GM19025 (cell line): ENCODE measurements at regions not wholly inside any gene's neighbourhood (a gene's known extent, or its start where the extent isn't known, plus 50 kb on each side); places are given as distances from the start of the nearest gene placed in this dataset.

ENCODE experiments used
- ATAC-seq: cut with Tn5 transposase; IDR thresholded peaks from one replicate; pipeline ENCODE4 v1.9.1; 2021; ENCODE audit warnings: mild to moderate bottlenecking, low read depth, moderate library complexity; ENCODE audit not compliant: unreplicated experiment

DNA sequence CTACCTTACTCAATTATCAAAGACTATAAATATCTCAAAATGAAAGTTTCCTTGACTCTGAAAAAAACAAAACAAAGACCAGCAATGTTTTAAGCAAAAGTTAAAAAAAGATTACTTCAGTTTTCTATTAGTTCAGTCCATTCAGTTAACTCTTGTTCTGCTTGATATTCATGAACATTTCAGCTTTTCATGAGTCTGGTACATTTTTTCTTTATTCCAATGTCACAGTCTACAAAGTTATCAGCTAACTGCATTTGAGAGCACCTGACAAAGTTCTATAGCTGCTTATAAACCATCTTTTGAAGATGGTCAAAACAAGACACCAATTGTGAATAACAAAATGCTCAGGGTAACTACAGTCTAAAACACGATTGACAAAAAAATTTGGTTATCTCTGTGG is 156.1 kb upstream of the NOX3 start:
- ATAC-seq = no peak

- no peak for ATAC-seq
Measured at GRCh38 chr6:155604991-155605390, 149.4 kb upstream of the NOX3 start.

DNA sequence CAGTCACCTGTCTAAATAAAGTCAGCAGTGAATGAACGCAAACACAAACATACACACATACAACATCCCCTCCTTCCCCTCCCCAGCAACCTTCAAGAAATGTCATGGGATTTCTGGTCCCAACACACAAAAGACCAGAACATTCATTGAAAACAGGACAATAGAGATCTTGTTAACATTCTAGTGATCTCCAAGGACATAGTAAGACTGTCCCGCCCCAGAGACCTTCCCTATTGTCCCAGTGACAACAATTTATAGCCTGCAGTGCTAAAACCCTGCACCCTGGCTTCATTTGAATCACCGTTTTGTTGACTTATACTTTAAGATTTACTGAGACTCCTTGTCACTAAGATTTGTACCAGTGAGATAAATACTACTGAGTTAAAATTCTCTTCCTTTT is 143.9 kb upstream of the NOX3 start:
- ATAC-seq = no peak

- ATAC-seq = no peak
Measured at GRCh38 chr6:155599160-155599559, 143.5 kb upstream of the NOX3 start.

DNA sequence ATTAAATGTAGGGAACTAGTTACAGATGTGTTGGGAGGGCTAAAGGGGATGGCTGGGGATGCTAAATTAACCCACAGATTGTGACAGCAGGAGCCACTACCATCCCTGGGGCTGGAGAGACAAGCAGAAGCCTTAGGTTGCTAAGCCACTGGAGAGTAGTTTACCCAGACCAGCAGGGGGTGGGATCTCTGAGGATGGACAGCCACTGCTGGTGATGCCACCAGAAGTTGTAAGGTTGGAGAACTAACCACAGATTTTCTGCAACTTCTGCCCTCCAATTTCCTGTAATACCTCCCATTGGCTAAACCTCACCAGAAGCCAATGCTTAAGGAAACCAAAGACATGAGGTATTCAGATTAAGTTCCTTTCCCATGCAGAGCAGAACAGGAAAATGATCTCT is 139.6 kb upstream of the NOX3 start:
- no peak for ATAC-seq

DNA sequence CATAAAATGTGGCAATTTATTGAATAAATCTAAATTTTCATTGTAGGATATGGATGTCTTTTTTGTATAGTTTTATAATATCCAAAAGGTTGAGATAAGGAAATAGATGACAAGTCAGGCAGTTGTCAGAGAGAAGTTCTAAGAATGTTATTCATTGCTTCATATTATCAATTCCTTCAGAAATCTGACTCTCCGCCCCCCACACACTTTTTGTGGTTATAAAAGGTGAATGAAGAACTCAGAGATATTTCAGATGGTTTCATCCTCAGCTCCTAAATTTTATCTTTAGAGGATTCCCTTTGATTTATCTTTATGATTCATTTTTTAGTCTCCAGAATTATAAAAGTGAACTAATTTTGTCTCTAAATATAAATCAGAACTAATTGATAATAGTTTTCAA is 136.1 kb upstream of the NOX3 start:
- ATAC-seq = no peak

GRCh38 chr6:155589190-155589589 is 133.6 kb upstream of the NOX3 start:
- no peak for ATAC-seq

DNA sequence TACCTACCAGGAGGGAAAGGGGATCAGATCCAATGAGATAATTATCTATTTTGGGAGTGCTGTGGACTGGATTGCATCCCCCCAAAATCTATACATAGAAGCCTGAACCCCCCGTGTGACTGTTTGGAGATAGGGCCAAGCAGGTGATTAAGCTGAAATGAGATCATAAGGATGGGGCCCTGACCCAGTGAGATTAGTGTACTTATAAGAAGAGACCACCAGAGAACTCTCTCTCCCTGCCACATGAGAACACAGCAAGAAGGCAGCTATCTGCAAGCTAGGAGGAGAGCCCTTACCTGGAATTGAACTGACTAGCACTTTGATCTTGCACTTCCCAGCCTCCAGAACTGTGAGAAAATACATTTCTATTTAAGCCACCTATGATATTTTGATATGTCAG is 132.2 kb upstream of the NOX3 start:
- no peak for ATAC-seq

DNA sequence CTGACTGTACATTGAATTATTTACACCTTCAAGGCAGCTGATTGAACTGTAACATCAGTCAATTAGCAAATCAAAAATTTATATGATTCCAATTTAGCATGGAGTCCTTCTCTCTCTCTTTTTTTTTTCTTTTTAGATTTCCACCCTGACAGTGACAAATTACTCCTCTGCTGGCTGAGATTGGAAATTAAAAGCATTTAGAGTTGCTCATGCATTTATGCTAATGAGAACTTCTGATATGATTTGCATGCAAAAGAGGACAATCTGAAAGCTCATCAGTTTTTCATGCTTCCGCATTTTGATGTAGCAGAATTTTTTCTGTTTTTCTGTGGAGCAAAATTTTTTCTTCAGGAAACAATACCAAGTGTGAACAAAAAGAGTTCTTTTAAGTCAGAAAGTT is 130.5 kb upstream of the NOX3 start:
- ATAC-seq = no peak

DNA sequence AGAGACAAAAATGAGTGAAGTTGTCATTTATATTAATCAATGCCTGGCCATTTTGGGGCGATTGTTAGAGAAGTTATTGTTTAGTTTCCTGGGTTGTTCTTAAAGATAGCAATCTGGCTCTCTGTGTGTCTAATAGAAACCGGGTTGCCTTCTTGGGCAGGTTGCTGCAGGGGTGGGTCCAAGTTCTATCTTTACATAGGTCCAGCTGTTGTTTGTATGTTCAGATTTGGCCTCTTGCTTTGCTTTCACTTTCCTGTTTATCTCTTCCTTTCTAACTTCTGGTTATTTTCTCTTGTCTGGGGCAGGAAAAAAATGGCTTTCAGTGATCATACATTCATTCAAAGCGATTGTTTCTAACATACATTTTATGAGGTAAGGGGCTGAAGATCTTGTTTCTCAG is 128.4 kb upstream of the NOX3 start:
- no peak for ATAC-seq

- no peak for ATAC-seq
Measured at GRCh38 chr6:155582016-155582991, 126.7 kb upstream of the NOX3 start.

- no peak for ATAC-seq
Measured at GRCh38 chr6:155580904-155581303, 125.3 kb upstream of the NOX3 start.

DNA sequence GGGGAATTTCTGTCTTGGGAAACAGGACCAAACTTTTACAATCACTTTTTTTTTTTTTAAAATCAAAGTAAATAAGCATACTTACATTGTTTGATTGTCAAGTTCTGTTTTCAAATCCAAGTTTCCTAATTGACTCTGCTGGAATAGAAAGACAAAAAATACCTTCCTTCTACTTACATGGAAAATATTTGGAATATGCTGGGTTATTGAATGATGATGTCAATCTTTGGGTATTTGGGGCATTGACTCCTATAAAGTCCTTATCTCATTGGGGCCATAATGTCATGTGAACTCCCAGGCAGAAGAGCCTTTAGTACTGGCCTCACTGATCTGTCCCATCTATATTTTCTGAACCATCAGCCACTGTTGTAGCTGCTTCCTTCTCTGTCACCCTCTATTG is 122.6 kb upstream of the NOX3 start:
- no peak for ATAC-seq

- ATAC-seq = no peak
Measured at GRCh38 chr6:155561966-155562364, 106.3 kb upstream of the NOX3 start.

- no peak for ATAC-seq
Measured at GRCh38 chr6:155561257-155561965, 105.8 kb upstream of the NOX3 start.

- no peak for ATAC-seq
Measured at GRCh38 chr6:155549928-155550327, 94.3 kb upstream of the NOX3 start.

- ATAC-seq = no peak
Measured at GRCh38 chr6:155549028-155549798, 93.6 kb upstream of the NOX3 start.

DNA sequence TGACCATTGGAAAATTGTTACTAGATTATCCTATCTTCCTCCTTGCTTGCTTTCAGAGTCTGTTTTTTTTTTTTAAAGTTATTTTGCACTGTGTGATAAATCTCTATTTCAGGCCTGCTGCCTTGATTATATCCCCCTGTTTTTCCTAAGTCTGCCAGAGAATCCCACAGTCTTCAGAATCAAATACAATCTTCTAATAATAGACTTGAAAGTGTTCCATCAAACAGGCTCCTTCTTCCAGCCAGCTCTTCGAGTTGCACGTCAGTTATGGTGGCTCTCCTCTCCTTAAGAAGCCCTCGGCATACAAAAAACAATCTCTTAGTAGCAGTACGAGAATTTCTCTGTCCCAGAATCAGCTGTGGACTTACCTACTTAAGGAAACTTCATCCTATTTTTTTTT is 92.9 kb upstream of the NOX3 start:
- no peak for ATAC-seq

DNA sequence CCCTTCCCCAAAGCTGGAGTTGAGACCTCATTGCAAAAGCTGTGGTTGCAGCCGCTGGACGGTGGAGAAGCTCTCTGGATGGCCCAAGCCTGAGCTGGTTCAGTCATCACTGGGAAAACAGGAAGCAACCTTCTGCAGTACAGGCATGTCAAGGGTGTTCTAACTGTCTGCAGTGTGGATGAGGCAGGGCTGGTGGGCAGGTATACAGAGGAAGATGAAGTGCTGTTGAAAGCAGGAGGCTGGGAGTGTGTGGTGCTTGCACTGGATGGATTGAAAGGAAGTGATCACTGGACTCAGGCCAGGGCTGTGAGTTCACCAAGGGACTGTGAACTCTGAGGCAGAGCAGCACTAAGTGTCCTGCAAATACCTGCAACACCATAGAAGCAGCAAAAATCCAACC is 89.0 kb upstream of the NOX3 start:
- no peak for ATAC-seq

GRCh38 chr6:155543166-155543847 is 87.7 kb upstream of the NOX3 start:
- no peak for ATAC-seq

GRCh38 chr6:155542036-155542435 is 86.4 kb upstream of the NOX3 start:
- ATAC-seq = no peak
